HS-27A (cell line): ENCODE measurements at regions not wholly inside any gene's neighbourhood (a gene's known extent, or its start where the extent isn't known, plus 50 kb on each side); places are given as distances from the start of the nearest gene placed in this dataset.
"Not testable (repeated sequence)": the region's sequence is repeated elsewhere in the genome, so short reads cannot be mapped to it uniquely, and the experiment has no call there.

ENCODE experiments used
- DNase-seq: peaks from one replicate; pipeline ENCODE4 v3.0.0-alpha.2; 2012; ENCODE audit warnings: low read depth, missing footprints

DNA sequence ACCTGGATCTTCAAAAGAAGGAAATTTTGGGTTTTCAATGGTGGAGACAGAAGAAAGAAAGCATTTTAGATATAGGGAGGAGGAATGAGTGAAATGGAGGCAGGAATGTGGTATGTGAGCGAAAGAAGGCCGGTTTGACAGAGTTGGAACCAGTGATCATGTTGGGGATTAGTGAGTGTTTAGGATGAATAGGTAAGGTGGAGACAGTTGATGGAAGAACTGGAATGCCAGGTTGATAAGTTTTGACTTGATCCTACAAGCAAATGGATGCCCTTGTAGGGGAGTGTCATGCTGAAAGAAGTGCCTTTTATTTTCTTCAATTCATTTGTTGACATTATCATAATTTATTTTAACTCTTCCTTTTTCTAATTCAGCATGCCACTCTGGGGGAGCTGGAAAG lies 207.8 kb upstream of the AMOT start:
- DNase-seq: no peak

DNA sequence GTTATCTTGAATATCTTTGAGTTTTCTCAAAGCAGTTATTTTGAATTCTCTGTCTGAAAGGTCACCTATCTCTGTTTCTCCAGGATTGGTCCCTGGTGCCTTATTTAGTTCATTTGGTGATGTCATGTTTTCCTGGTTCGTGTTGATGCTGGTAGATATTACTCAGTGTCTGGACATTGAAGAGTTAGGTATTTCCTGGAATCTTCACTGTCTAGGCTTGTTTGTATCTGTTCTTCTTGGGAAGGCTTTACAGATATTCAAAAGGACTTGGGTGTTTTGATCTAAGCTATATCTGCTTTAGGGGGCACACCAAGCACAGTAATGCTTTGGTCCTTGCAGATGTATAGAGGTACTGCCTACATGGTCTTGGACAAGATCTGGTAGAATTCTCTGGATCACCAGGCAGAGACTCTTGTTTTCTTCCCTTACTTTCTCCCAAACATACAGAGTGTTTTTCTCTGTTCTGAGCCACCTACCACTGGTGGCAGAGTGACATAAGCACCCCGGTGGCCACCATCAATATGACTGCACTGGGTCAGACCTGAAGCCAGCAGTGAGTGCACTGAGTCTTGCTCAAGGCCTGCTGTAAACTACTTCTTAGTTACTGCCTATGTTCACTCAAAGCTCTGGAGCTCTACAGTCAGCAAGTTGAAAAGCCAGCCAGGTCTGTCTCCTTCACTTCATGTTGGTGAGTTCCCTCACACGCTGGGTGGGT lies 193.5 kb upstream of the AMOT start:
- no peak for DNase-seq

DNA sequence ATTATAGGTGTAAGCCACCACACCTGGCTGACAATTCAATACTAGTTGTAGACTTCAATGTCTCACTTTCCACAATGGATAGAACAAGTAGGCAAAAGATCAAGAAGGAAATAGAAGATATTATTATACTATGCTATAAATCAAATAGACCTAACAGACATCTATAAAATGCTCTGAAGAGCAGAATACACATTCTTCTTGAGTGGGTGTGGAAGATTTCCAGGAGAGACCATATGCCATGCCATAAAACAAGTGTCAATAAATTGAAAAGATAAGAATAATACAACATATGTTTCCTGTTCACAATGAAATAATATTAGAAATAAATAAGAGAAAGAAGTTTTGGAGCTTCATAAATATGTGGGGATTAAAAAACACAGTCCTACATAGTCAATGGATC lies 179.3 kb upstream of the AMOT start:
- no peak for DNase-seq

DNA sequence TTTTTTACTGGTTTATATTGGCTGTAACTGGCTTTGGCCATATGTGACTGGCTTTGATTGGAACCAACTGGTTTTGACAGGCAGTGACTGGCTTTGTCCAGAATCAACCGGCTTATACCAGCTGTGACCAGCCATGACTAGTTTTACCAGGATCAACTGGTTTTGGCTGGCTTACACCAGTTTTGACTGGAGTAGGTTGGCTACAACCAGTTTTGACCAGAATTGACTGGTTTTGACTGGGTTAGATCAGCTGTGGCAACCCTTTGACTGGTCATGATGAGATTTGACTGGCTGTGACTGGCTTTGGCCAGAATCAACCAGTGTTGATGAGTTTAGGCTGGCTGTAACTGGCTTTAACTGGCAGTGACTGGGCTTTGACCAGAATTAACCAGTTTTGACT lies 169.2 kb upstream of the AMOT start:
- no peak for DNase-seq

DNA sequence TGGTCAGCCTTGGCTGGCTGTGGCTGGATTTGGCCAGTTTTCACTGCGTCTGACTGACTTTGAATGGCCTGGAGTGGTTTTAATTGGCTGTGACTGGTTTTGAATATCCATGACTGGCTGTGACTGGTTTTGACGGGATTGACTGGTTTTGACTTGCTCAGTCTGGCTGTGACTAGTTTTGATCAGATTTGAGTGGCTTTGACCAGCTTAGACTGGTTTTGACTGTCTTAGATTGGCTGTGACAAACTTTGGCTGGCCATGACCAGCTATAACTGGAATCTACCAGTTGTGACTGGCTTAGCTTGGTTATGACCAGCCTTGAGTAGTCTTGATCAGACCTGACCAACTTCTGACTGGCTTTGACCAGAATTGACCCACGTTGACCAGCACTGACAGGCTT lies 168.4 kb upstream of the AMOT start:
- DNase-seq: no peak

DNA sequence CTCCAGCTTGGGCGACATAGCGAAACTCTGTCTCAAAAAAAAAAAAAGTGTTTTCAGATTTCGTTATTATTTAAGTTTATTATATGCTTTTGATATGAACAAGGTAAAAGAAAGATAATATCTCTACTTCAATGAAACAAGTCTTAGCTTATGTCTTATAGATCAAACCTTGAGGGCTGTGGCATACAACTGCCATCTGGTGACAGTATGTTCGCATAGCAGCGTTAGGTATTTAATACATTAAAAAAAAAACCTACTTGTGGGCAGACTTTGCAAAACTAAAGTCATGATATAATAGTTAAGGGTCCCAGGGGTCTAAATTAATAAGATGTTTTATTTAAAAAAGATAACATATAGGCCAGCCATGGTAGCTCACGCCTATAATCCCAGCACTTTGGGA lies 161.2 kb upstream of the AMOT start:
- no peak for DNase-seq

DNA sequence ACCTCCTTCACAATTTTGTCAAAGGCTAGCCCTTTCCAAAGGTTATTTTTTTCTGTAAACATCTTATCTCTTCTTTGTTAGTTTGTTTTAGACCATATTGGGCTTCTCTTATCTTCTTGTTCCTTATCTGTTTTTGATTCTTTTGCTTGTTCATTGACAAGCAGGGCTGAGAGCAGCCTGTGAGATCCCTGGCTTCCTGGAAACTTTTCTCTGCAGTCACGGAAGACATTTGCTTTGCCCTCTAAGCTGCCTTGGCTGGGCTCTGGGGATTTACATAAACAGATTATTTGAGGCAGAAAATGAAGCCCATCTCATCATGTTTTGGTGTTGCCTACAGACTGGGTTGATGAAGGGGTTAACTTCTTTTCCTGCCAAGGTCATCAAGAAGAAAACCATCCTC lies 157.4 kb upstream of the AMOT start:
- no peak for DNase-seq

DNA sequence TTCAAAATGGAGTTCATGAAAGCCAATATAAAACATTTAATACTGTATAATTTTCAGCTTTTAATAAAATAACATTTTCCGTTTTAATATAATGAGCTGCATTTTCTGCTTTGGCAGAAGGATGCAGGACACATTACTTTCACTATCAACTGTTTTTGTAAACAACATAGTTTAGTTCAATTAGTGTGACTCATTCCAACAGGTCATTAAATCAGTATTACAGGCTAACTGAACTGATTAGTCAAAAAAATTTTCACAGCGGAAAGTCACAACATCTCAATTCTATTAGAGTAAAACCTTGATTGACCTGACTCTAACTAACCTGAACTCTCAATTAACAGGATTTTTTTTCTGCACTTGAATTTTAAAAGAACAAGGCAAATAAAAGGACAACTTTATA lies 151.2 kb upstream of the AMOT start:
- no peak for DNase-seq

DNA sequence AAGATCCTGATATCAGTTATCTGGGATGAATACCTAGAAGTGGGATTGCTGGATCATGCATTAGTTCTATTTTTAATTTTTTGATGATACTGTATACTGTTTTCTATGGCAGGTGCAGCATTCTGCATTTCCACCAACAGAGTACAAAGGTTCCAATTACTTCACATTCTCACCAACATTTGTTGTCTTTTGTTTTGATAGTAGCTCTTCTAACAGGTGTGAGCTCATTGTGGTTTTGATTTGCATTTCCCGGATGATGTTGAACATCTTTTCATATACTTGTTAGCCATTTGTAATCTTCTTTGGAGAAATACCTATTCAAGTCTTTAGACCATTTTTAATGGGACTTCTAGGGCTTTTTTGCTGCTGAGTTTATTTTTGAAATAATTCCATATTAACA lies 139.2 kb upstream of the AMOT start:
- DNase-seq: no peak

DNA sequence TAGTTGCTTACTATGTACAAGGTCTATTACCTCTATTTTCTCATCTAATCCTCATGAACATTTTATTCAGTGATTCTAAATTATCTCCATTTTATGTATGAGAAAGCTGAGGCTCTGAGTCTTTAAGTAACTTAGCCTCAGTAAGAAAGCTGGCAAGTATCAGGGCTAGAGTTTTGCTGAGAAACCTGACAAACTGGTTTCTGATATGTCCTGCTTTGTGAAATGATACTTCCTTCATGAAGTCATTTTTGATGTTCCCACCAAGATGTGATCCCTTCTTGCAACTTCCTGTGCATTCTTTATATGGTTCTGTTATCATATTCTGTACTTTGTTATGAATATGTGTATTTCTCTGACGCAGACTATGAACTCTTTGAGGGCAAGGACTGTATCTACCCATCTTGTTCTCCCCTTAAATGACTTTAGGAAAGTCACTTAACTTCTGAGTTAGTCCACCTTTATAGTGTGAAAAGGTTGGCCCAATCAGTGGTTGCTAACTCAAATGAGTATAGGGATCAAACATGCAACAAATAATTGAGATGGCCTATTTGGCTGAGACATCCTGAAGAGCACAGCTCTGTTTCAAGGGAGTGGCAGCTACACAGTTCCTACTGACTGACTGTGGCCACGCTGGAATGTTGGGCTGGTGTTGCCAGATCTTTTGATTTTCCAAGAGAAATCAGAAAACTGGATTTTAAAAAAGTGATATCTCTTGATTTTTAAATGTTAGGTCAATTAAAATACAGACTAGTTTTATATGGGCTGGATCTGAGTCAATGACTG lies 127.9 kb upstream of the AMOT start:
- no peak for DNase-seq

DNA sequence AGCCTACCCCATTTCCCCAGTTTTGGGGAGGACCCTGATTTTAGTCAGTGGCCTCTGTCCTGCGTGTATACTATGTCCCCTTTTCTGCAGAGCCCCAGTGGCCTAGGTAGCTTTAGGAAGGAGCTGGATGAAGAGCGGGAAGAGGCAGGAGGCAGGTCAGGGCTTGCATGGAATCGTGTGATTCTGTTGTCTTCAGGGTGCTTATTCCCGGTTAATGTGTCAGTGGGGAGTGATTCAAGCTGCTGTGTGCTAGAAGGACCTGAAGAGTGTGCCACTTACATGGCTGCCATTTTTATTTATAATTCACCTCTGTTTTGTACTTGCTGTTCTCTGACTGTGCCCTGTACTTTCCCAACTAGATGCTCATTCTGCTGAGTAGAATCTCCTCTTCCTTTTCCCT lies 127.3 kb upstream of the AMOT start:
- DNase-seq: no peak

DNA sequence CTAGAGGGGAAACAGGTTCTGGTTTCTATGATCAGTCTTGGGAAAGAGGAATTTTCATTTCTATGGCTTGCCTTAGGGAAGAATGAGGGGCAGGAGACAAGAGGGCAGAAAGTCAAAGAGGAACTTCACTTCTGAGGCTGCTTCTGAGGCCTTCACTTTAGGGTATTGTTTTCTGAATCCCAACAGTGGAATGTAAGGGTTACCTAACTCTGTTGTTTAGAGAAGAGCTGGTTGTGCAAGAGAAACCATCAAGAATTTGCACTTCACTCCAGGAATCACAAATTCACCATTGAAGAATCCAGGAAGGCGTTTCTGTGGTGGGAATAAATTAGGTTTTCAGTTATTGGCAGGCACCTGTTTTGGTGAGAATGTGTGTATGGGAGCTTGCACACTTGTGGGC lies 126.7 kb upstream of the AMOT start:
- no peak for DNase-seq

DNA sequence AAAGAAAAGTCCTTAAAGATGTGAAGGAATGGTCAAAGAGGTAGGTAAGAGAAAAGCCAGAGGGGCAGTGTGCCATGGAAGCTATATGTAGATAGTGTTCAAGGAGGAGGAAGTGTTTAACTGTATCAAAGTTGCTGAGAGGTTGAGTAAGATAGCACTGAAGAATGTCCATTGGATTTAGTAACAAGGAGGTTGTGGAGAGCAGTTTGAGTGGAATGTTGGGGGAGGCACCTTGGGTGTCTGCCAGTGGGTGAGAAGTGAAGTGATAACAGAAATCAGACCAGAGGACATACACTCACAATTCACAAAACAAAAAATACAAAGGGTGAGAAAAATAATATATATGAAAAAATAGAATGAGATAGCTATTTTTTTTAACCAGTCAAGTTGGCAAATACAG lies 121.3 kb upstream of the AMOT start:
- DNase-seq: no peak

DNA sequence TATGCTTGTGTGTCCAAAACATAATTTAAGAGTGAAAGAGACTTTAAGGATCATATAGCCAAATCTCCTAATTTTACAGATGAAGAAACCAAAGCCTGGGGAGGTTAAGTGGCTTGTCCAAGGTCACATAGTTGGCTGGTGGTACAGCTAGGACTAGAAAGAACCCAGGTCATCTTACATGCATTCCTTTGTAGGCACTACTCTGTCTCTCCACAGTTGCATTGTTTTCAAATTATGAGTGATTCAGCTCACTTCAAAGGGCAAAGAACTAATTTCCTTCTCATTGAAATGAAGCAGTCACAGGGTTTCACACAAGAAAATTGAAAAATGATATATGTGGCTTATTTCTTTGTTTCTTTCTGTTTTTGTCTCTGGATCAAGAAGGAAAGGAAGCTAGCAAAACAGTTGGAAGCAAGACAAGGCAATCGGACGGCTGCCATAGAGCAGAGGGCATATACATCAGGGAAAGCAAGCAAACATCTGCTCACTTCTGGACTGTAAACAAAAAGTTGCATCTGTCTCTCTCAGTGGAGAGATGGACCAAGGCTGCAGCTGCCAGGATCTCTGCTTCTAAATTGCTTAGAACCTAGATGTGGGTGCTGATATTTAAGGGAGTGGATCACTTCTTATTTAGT lies 107.5 kb upstream of the AMOT start:
- DNase-seq: no peak

DNA sequence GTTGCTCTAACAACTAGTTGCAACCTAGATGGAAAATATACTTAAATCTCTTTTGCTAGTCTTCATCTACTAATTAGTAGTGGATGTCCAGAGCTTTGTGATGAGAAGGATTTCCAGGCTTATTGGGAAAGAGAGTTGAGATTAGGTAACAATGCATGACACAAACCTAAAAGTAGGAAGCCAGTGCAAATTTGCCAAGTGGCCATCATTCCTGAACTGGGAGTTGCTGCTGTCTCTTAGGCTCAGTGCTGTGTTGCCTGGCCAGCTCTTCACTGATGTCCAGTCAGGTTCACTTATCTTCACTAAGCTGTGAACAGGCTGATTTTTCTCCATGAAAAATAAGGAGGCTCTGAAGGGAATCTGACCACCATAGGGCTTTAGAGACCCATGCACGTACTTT lies 105.6 kb upstream of the AMOT start:
- DNase-seq: no peak

DNA sequence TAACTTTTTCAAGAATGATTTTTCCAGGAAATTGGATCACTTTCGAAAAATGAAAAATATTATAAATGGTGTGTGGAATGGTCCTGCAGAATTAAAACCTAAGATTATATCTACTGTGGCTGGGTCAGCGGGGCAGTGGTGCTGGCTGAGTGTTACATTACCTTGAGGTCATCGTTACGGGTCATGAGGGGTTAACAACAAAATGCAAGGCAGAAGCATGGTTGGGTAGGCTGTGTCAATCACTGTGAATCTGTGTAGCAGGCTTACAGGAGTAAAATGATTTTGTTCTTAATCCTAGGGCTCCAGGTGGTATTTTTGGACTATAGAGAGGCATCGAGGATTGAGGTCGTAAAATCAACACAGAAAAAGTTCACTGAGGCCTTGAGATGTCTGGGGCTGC lies 105.2 kb upstream of the AMOT start:
- DNase-seq: no peak

DNA sequence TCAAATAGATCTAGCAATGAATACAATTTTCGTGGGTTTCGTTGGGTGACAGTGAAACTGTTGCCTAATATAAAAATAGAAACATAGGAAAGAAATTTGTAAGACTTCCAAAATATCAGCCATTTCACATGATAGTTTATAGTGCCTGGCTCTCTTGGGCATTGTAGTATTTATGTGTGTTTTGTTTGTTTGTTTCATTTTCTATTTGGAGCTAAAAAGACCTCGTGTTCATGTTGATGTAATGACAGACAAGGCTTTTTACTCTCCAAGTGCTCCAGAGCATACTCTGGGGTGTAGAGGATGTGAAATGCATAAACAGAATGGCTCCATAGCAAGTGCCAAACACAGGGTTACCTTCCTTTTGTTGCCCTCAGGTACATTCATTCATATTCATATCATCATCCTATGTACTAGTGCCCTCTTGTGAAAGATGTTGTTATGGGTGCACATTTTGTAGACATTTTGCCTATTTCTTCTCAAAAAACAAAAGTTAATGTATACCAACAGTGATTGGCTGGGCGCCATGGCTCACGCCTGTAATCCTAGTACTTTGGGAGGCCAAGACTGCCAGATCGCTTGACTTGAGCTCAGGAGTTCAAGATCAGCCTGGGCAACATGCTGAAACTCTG lies 100.7 kb upstream of the AMOT start:
- DNase-seq: no peak

DNA sequence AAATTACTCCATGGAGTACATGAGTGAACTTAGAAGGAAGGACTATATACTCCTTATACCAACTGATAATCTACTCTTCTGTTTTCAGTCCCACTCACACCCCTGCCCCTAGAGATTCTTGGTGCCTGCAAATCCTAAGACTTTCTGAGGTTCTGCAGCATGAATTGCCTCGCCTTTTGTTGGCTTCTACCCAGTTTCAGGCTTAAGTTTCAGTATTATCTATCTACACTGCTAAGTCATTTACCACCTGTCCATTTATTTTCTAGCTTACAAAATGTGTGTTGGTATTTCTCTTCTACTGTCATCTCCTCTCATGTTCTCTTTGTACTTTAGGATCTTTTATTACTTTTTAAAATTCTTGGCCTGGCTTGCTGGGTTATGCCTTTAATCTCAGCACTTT lies 94.4 kb upstream of the AMOT start:
- no peak for DNase-seq

DNA sequence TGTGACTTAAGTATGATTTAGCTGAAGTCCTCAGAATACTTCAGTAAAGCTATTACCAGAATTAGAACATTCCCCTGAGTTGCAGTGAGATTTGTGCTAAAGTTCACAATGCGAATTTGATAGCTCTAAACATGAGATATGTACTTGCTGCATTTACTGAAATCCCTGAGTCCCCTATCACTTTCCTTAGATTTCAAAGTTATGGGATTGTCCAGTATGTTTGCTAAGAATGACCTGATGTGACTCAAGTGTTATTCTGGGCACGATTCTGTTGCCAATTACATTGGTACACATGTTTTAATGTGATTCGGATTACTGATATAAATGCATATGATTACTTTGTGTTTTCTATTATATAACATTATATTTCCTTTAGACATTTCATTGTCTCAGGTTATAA lies 91.3 kb upstream of the AMOT start:
- no peak for DNase-seq

DNA sequence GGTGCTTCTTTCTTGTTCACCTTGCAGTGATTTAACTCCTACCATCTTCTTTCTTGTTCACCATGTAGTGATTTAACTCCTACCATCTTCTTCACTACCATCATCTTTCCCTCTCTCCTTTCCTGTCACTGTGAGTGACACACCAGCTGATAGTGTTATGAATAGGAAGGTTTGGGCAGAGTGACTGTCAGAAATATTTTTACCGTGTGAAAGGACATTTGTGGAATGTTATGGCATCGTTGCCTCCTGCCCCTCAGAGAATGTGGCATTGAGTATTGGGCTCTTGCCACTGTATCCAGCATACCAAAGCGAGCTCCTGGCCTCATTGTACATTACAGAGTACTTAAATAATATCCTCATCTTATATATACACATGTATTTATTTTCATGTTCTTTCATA lies 90.8 kb upstream of the AMOT start:
- no peak for DNase-seq

DNA sequence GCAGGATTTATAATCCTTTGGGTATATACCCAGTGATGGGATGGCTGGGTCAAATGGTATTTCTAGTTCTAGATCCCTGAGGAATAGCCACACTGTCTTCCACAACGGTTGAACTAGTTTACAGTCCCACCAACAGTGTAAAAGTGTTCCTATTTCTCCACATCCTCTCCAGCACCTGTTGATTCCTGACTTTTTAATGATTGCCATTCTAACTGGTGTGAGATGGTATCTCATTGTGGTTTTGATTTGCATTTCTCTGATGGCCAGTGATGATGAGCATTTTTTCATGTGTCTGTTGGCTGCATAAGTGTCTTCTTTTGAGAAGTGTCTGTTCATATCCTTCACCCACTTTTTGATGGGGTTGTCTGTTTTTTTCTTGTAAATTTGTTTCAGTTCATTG lies 82.8 kb upstream of the AMOT start:
- DNase-seq: not testable (repeated sequence)

DNA sequence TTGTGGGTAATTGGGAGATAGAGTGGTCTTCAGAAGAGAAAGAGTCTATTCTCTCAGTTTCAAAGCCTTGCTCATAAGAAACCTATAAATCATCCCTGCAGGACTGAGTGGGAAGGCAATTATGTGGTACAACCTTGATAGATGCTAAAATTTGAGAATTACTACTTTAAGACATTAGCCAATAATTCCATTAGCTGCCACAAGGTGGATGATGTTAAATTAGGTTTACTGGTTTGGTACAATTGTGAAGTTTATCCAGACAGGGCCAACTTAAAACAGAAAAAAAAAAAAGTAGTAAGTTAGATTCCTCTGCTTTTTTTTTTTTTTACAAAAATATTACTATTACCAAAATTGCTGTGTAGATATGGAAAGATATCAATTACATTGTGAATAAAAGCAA lies 73.2 kb upstream of the AMOT start:
- DNase-seq: no peak

DNA sequence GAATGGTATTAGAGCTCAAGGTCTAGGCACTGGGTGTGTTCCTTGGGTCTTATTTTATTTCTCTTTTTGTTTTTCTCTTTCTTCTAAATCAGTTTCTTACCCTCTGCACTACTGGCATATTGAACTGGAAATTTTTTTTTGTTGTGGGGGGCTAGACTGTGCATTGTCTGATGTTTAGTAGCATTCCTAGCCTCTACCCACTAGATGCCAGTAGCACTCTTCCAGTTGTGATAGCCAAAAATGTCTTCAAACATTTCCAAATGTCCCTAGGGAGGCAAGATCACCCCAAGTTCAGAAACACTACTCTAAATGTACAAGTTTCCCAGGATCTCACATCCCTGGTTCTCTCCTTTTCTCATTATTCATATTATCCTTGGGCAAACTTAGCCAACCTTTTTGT lies 69.8 kb upstream of the AMOT start:
- DNase-seq: no peak
